ENCODE measurements at regions not wholly inside any gene's neighbourhood (a gene's known extent, or its start where the extent isn't known, plus 50 kb on each side); places are given as distances from the start of the nearest gene placed in this dataset.
"Not testable (repeated sequence)": the region's sequence is repeated elsewhere in the genome, so short reads cannot be mapped to it uniquely, and the experiment has no call there.

- Histone ChIP-seq H3K27me3 (ENCODE audit: control insufficient read depth, insufficient read depth, low read length) (no peaks in the 10 kb centered on the region), H3K4me3 (ENCODE audit: low read length) (no peak overlapping the region), H3K9ac (ENCODE audit: low read length) (no peak overlapping the region), H3K27ac (ENCODE audit: low read length) (no peak overlapping the region), H3K4me1 (ENCODE audit: control insufficient read depth, low read depth, low read length) (no peaks in the 10 kb centered on the region), H3K36me3 (ENCODE audit: control insufficient read depth, low read depth, low read length) (no peaks in the 10 kb centered on the region), H3K9me3 (ENCODE audit: control insufficient read depth, low read depth, low read length) (no peaks in the 10 kb centered on the region)
Observed at GRCh38 chr10:118925404-118926071, 104.0 kb upstream of the NANOS1 start.

GRCh38 chr10:118926072-118926417 lies 103.5 kb upstream of the NANOS1 start:
- H3K4me1 ChIP-seq (ENCODE audit: control insufficient read depth, low read depth, low read length) = no peaks in the 10 kb centered on the region
- no peak overlapping the region for H3K27ac ChIP-seq (ENCODE audit: low read length)

DNA sequence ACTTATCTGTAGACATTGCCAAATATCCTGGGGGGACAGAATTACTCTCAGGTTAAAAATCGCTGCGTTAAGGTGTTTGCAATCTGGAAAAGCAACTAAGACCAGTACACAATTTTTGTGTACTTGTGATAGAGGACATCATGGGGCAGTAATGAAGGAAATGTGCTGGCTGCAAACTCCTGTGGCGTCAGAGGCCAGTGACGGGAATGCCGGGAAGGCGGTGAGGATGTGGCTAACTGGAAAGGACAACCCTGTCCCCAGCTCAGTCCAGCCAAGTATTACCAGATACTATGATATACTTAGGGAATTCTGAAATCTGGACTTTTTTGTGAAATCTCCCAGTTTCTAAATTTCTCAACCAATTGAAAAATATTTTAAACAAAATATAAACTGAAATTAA lies 103.1 kb upstream of the NANOS1 start:
- no peak overlapping the region for H3K4me3 ChIP-seq (ENCODE audit: low read length)
- no peaks in the 10 kb centered on the region for H3K9me3 ChIP-seq (ENCODE audit: control insufficient read depth, low read depth, low read length)
- no peak overlapping the region for H3K9ac ChIP-seq (ENCODE audit: low read length)
- H3K4me1 ChIP-seq (ENCODE audit: control insufficient read depth, low read depth, low read length) = no peaks in the 10 kb centered on the region
- no peak overlapping the region for H3K27ac ChIP-seq (ENCODE audit: low read length)
- no peaks in the 10 kb centered on the region for H3K27me3 ChIP-seq (ENCODE audit: control insufficient read depth, insufficient read depth, low read length)
- H3K36me3 ChIP-seq (ENCODE audit: control insufficient read depth, low read depth, low read length) = no peaks in the 10 kb centered on the region

More at GRCh38 chr10:118926072-118926417, 103.5 kb upstream of the NANOS1 start:
- Histone ChIP-seq H3K9me3 (ENCODE audit: control insufficient read depth, low read depth, low read length) (no peaks in the 10 kb centered on the region), H3K27me3 (ENCODE audit: control insufficient read depth, insufficient read depth, low read length) (no peaks in the 10 kb centered on the region), H3K36me3 (ENCODE audit: control insufficient read depth, low read depth, low read length) (no peaks in the 10 kb centered on the region), H3K9ac (ENCODE audit: low read length) (no peak overlapping the region), H3K4me3 (ENCODE audit: low read length) (no peak overlapping the region)

GRCh38 chr10:118926903-118927302 lies 102.6 kb upstream of the NANOS1 start:
- no peaks in the 10 kb centered on the region for H3K4me1 ChIP-seq (ENCODE audit: control insufficient read depth, low read depth, low read length)
- no peak overlapping the region for H3K9ac ChIP-seq (ENCODE audit: low read length)
- no peak overlapping the region for H3K27ac ChIP-seq (ENCODE audit: low read length)
- H3K27me3 ChIP-seq (ENCODE audit: control insufficient read depth, insufficient read depth, low read length) = no peaks in the 10 kb centered on the region
- H3K9me3 ChIP-seq (ENCODE audit: control insufficient read depth, low read depth, low read length) = no peaks in the 10 kb centered on the region
- no peak overlapping the region for H3K4me3 ChIP-seq (ENCODE audit: low read length)
- no peaks in the 10 kb centered on the region for H3K36me3 ChIP-seq (ENCODE audit: control insufficient read depth, low read depth, low read length)

- Histone ChIP-seq H3K4me3 (ENCODE audit: low read length) (no peak overlapping the region), H3K27me3 (ENCODE audit: control insufficient read depth, insufficient read depth, low read length) (no peaks in the 10 kb centered on the region), H3K36me3 (ENCODE audit: control insufficient read depth, low read depth, low read length) (no peaks in the 10 kb centered on the region), H3K27ac (ENCODE audit: low read length) (no peak overlapping the region), H3K9ac (ENCODE audit: low read length) (no peak overlapping the region), H3K9me3 (ENCODE audit: control insufficient read depth, low read depth, low read length) (no peaks in the 10 kb centered on the region), H3K4me1 (ENCODE audit: control insufficient read depth, low read depth, low read length) (no peaks in the 10 kb centered on the region)
Observed at GRCh38 chr10:118927321-118927720, 102.2 kb upstream of the NANOS1 start.

DNA sequence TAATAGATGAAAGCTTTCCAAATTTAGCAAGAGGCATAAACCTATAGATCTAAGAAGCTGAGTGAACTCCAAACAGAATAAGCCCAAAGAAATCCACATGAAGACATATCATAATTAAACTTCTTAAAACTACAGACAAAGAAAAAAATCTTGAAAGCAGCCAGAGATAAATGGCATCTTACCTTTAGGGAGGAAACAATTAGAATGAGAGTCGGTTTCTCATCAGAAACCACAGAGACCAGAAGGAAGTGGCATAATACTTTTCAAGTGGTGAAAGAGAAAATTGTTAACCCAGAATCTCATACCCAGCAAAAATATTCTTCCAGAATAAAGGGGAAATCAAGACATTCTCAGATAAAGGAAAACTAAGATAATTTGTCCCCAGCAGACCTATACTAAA lies 98.9 kb upstream of the NANOS1 start:
- Histone ChIP-seq H3K27me3 (ENCODE audit: control insufficient read depth, insufficient read depth, low read length) (no peaks in the 10 kb centered on the region), H3K9ac (ENCODE audit: low read length) (no peak overlapping the region), H3K4me3 (ENCODE audit: low read length) (no peak overlapping the region), H3K9me3 (ENCODE audit: control insufficient read depth, low read depth, low read length) (no peaks in the 10 kb centered on the region), H3K36me3 (ENCODE audit: control insufficient read depth, low read depth, low read length) (no peaks in the 10 kb centered on the region), H3K27ac (ENCODE audit: low read length) (no peak overlapping the region), H3K4me1 (ENCODE audit: control insufficient read depth, low read depth, low read length) (no peaks in the 10 kb centered on the region)

- no peak overlapping the region for H3K27ac ChIP-seq (ENCODE audit: low read length)
Observed at GRCh38 chr10:118931436-118931835, 98.1 kb upstream of the NANOS1 start.

GRCh38 chr10:118932154-118932553 lies 97.4 kb upstream of the NANOS1 start:
- H3K4me3 ChIP-seq (ENCODE audit: low read length); H3K27me3 ChIP-seq (ENCODE audit: control insufficient read depth, insufficient read depth, low read length); H3K9me3 ChIP-seq (ENCODE audit: control insufficient read depth, low read depth, low read length); H3K9ac ChIP-seq (ENCODE audit: low read length); H3K27ac ChIP-seq (ENCODE audit: low read length); H3K36me3 ChIP-seq (ENCODE audit: control insufficient read depth, low read depth, low read length); H3K4me1 ChIP-seq (ENCODE audit: control insufficient read depth, low read depth, low read length): not testable (repeated sequence)

More at GRCh38 chr10:118931436-118931835, 98.1 kb upstream of the NANOS1 start:
- Histone ChIP-seq H3K9ac (ENCODE audit: low read length) (no peak overlapping the region), H3K4me3 (ENCODE audit: low read length) (no peak overlapping the region), H3K9me3 (ENCODE audit: control insufficient read depth, low read depth, low read length) (no peaks in the 10 kb centered on the region), H3K36me3 (ENCODE audit: control insufficient read depth, low read depth, low read length) (no peaks in the 10 kb centered on the region), H3K27me3 (ENCODE audit: control insufficient read depth, insufficient read depth, low read length) (no peaks in the 10 kb centered on the region), H3K4me1 (ENCODE audit: control insufficient read depth, low read depth, low read length) (no peaks in the 10 kb centered on the region)

GRCh38 chr10:118937226-118937625 lies 92.3 kb upstream of the NANOS1 start:
- H3K27ac ChIP-seq (ENCODE audit: low read length) = no peak overlapping the region
- H3K9ac ChIP-seq (ENCODE audit: low read length) = no peak overlapping the region
- H3K4me1 ChIP-seq (ENCODE audit: control insufficient read depth, low read depth, low read length) = no peaks in the 10 kb centered on the region
- no peak overlapping the region for H3K4me3 ChIP-seq (ENCODE audit: low read length)
- no peaks in the 10 kb centered on the region for H3K9me3 ChIP-seq (ENCODE audit: control insufficient read depth, low read depth, low read length)
- no peaks in the 10 kb centered on the region for H3K27me3 ChIP-seq (ENCODE audit: control insufficient read depth, insufficient read depth, low read length)
- H3K36me3 ChIP-seq (ENCODE audit: control insufficient read depth, low read depth, low read length) = no peaks in the 10 kb centered on the region

DNA sequence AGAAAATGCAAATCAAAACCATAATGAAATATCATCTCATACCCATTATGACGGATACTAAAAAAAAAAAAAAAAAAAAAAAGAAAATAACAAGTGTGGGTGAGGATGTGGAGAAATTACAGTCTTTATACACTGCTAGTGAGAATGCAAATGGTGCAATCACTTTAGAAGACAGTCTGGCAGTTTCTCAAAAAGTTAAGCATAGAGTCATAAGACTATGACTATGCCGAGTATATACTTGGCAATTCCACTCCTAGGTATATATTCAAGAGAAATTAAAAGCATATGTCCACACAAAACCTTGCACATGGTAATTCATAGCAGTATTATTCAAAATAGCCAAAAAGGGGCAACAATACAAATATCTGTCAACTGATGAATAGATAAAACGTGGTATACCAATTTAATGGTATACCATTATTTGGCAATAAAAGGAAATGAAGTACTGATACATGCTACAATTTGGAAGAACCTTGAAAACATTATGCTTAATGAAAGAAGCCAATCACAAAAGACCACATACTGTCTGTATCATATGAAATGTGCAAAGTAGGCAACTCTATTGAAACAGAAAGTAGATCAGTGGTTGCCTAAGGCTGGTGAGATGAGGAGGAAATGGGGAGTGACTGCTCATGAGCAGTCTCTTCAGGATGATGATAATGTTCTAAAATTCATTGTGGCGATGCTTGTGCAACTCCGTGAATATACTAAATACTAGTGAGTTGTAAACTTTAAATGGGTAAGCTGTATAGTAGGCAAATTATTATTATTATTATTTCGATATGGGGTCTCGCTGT lies 90.1 kb upstream of the NANOS1 start:
- Histone ChIP-seq H3K36me3 (ENCODE audit: control insufficient read depth, low read depth, low read length) (no peaks in the 10 kb centered on the region), H3K9me3 (ENCODE audit: control insufficient read depth, low read depth, low read length) (no peaks in the 10 kb centered on the region), H3K27me3 (ENCODE audit: control insufficient read depth, insufficient read depth, low read length) (no peaks in the 10 kb centered on the region), H3K9ac (ENCODE audit: low read length) (no peak overlapping the region), H3K27ac (ENCODE audit: low read length) (no peak overlapping the region), H3K4me1 (ENCODE audit: control insufficient read depth, low read depth, low read length) (peaks cover 3% of the 10 kb centered on the region), H3K4me3 (ENCODE audit: low read length) (no peak overlapping the region)

- Histone ChIP-seq H3K9ac (ENCODE audit: low read length) (no peak overlapping the region), H3K27me3 (ENCODE audit: control insufficient read depth, insufficient read depth, low read length) (no peaks in the 10 kb centered on the region), H3K4me1 (ENCODE audit: control insufficient read depth, low read depth, low read length) (peaks cover 11% of the 10 kb centered on the region), H3K4me3 (ENCODE audit: low read length) (no peak overlapping the region), H3K9me3 (ENCODE audit: control insufficient read depth, low read depth, low read length) (no peaks in the 10 kb centered on the region), H3K27ac (ENCODE audit: low read length) (no peak overlapping the region), H3K36me3 (ENCODE audit: control insufficient read depth, low read depth, low read length) (no peaks in the 10 kb centered on the region)
Observed at GRCh38 chr10:118940386-118940785, 89.1 kb upstream of the NANOS1 start.

DNA sequence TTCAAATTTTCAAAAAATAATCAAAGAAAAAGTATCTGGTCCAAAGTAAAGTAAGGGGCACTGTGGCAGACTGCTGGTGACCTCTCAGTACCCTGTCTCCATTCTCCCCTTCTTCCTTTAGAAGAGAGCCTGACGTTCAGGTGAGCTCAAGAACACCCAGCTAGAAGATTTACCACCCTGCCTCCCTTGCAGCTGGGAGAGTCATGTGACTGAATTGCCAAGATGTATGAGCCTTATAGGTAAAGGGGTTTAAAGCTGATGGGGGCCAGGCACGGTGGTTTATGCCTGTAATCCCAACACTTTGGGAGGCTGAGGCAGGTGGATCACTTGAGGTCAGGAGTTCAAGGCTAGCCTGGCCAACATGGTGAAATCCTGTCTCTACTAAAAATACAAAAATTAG lies 86.3 kb upstream of the NANOS1 start:
- H3K4me3 ChIP-seq (ENCODE audit: low read length) = no peak overlapping the region
- no peak overlapping the region for H3K27ac ChIP-seq (ENCODE audit: low read length)
- no peaks in the 10 kb centered on the region for H3K36me3 ChIP-seq (ENCODE audit: control insufficient read depth, low read depth, low read length)
- H3K27me3 ChIP-seq (ENCODE audit: control insufficient read depth, insufficient read depth, low read length) = no peaks in the 10 kb centered on the region
- H3K4me1 ChIP-seq (ENCODE audit: control insufficient read depth, low read depth, low read length) = peaks cover 12% of the 10 kb centered on the region
- H3K9ac ChIP-seq (ENCODE audit: low read length) = no peak overlapping the region
- H3K9me3 ChIP-seq (ENCODE audit: control insufficient read depth, low read depth, low read length) = no peaks in the 10 kb centered on the region
